Epithelial cell of esophagus (primary cell): ENCODE measurements at regions not wholly inside any gene's neighbourhood (a gene's known extent, or its start where the extent isn't known, plus 50 kb on each side); places are given as distances from the start of the nearest gene placed in this dataset.

Experiments
- DNase-seq: peaks from one replicate; pipeline ENCODE4 v3.0.0; 2010; ENCODE audit warnings: low read depth
- H3K4me3 ChIP-seq: 2 replicates; pipeline ENCODE4 v1.5.1; 2011; ENCODE audit warnings: mild to moderate bottlenecking, low read length, control low read depth
- TF ChIP-seq, protein P1 (sequence below): IDR thresholded peaks from 2 replicates; pipeline ENCODE4 v1.5.1; 2011; ENCODE audit warnings: low read depth, mild to moderate bottlenecking, low read length, control low read depth, inconsistent platforms; ENCODE audit not compliant: insufficient read depth; ENCODE audit errors: missing control alignments

DNA sequence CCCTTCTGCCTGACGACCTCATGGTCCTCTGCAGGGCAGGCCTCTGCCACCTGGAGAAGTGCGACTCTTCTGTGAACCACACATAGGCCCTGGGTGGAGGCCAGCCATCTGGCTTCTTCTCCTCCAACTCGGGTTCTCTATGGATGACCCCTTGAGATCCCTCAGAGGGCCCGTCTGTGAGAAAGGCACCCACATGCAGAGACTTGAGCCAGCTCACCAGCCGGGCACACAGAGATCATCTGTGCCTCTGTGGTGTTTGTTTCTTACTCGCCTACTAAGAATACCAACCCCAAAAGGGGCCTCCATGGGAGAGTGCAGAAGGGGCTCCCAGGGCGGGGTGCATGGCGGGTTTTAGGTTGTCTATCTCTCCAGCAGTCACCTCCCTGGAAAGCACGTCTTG is 176.5 kb upstream of the SALL3 start:
- no peak for DNase-seq
- no peak overlapping the region for H3K4me3 ChIP-seq
- TF ChIP-seq, protein P1, sequence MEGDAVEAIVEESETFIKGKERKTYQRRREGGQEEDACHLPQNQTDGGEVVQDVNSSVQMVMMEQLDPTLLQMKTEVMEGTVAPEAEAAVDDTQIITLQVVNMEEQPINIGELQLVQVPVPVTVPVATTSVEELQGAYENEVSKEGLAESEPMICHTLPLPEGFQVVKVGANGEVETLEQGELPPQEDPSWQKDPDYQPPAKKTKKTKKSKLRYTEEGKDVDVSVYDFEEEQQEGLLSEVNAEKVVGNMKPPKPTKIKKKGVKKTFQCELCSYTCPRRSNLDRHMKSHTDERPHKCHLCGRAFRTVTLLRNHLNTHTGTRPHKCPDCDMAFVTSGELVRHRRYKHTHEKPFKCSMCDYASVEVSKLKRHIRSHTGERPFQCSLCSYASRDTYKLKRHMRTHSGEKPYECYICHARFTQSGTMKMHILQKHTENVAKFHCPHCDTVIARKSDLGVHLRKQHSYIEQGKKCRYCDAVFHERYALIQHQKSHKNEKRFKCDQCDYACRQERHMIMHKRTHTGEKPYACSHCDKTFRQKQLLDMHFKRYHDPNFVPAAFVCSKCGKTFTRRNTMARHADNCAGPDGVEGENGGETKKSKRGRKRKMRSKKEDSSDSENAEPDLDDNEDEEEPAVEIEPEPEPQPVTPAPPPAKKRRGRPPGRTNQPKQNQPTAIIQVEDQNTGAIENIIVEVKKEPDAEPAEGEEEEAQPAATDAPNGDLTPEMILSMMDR, result no peak

DNA sequence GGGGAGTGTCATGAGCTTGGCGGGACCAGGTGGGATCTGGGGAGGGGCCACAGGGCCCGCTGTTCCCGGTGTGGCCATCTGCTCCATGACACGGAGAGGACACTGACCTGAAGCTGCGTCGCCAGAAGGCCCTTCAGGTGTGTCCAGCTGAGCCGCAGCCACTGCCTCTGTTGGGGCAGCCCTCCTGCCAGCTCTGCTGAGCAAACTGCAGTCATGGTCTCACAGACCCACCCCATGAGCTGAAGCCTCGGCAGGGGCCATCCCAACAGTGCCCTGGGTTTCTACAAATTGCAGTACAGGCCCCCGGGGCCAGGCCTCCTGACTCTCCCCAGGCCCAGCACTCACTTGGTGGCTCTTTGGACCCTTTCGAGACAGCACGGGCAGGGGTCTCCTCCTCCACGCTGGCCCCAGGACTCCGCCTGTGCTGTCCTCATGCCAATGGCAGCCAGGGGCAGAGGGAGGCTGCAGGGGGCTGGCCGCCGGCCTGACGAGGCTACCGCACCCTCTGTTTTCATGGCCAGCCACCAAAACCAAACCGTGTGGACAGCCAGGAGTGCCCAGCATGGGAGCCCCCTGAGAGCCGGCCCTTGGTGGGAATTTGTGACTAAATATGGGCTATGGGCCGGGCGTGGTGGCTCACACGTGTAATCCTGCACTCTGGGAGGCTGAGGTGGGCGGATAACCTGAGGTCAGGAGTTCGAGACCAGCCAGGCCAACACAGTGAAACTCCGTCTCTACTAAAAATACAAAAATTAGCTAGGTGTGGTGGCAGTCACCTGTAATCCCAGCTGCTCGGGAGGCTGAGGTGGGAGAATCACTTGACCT is 175.2 kb upstream of the SALL3 start:
- H3K4me3 ChIP-seq, result no peak overlapping the region
- no peak for DNase-seq
- TF ChIP-seq, protein P1, result no peak

DNA sequence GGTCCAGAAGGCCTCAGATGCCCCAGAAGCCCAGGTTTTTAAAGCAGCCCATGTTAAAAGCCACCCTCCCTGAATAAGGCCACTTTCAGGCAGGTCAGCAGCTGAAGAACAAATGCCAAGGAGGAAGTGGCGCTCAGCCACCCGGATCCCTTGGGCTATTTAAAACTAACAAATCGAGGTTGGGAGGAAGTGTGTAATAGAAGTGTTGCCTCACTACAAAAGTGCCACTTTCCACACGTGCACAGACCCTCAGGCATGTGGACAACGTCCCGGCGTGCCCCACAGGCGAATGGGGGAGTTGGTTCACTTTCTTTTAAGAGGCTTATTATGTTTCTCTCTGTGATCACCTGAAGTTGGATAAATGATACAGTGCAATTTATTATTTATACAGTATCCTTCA is 173.8 kb upstream of the SALL3 start:
- TF ChIP-seq, protein P1, result no peak
- no peak for DNase-seq

DNA sequence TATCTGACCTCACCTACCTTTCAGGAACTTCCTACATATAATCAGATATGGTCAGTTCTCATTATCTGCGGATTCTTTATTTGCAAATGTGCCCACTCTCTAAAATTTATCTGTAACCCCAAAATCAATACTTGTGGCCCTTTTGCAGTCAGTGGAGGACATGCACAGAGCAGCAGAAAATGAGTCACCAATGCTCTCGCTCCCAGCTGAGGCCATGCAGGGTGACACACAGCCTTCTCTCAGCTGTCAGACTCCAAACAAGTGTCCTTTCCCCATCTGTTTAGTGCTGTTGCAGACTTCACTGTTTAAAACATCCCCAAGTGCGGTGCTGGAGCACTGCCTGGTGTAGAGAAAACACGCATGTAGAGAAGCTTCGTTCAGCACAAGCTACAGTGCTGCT is 171.9 kb upstream of the SALL3 start:
- TF ChIP-seq, protein P1, result no peak
- no peak for DNase-seq
- H3K4me3 ChIP-seq, result no peak overlapping the region

More for the DNA sequence above, 173.8 kb upstream of the SALL3 start:
- H3K4me3 ChIP-seq, result no peak overlapping the region

DNA sequence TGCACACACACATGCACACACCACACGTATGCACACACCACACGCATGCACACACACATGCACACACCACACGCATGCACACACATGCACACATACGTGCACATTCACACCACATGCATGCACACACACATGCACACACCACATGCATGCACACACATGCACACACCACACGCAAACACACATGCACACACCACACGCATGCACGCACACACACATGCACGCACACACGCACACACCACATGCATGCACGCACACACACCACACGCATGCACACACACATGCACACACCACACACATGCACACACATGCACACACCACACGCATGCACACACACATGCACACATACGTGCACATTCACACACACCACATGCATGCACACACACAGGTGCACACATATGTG is 169.8 kb upstream of the SALL3 start:
- no peak overlapping the region for H3K4me3 ChIP-seq
- TF ChIP-seq, protein P1, result no peak
- DNase-seq, result no peak

DNA sequence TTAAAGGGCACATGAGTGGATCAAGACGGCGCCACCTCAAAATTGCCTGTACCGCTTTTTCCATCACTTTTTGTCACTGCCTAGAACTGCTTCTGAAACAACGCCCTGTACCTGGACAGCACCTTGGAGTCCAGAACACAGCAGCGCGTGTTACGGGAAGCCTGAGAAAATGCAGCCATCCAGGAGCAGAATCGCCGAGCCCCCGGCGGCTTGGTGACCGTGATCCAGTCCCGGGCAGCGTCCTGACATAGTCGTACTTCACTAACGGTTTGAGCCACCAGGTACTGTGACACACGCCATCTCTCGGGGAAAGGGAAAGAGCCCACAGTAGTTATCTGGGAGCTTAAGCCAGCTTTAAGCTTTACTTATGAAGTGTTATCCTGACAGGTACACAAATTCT is 168.9 kb upstream of the SALL3 start:
- no peak overlapping the region for H3K4me3 ChIP-seq
- TF ChIP-seq, protein P1, result no peak
- no peak for DNase-seq

DNA sequence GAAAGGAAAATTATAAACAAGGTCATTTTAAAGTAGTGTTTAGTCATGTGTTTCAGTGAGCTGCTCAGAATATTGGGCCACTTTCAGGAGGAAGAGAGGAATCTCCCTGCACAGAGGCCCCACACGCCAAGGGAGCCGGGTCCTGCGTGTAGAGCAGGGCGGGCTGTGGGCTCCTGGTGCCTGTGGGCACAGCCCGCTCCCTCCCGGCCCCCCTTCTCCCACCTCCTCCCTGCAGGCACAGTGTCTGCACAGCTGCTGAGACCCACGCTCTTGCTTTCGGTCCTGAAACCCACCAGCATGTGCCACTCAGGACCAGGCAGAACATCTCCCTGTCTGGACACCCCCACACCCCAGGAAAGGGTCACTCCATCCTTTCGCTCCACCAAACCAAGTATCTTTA is 167.6 kb upstream of the SALL3 start:
- H3K4me3 ChIP-seq, result no peak overlapping the region
- TF ChIP-seq, protein P1, result no peak
- no peak for DNase-seq
